ENCODE measurements at regions not wholly inside any gene's neighbourhood (a gene's known extent, or its start where the extent isn't known, plus 50 kb on each side); places are given as distances from the start of the nearest gene placed in this dataset.

GRCh38 chr7:112996331-112996871 is 90.2 kb downstream of the GPR85 start:
- Histone ChIP-seq H3K4ac (ENCODE audit: low read depth, low read length) (no peak overlapping the region), H3K23ac (ENCODE audit: low read length) (no peak overlapping the region), H3K56ac (ENCODE audit: low read length) (no peak overlapping the region), H3K27ac (ENCODE audit: low read depth, low read length) (no peak overlapping the region), H3K18ac (ENCODE audit: low read length) (no peak overlapping the region), H4K5ac (ENCODE audit: low read length) (no peak overlapping the region), H3K9ac (ENCODE audit: low read length) (no peak overlapping the region), H3K79me1 (ENCODE audit: low read length) (no peaks in the 10 kb centered on the region), H2BK120ac (ENCODE audit: low read depth, low read length) (no peak overlapping the region), H2BK5ac (ENCODE audit: low read length) (no peak overlapping the region), H3K79me2 (ENCODE audit: control insufficient read depth, insufficient read depth, low read length) (no peaks in the 10 kb centered on the region), H2BK15ac (replicated peaks; ENCODE audit: low read depth) (no peak overlapping the region), H3K4me3 (ENCODE audit: low read length) (no peak overlapping the region), H3K36me3 (ENCODE audit: control insufficient read depth, insufficient read depth, low read length) (no peaks in the 10 kb centered on the region), H3K4me2 (ENCODE audit: low read length) (no peak overlapping the region), H2AK5ac (ENCODE audit: low read length) (no peak overlapping the region), H4K8ac (ENCODE audit: low read depth, low read length) (no peak overlapping the region), H3K4me1 (ENCODE audit: control insufficient read depth, low read depth, low read length) (no peaks in the 10 kb centered on the region), H3K27me3 (ENCODE audit: insufficient read depth, low read length, poor library complexity) (no peaks in the 10 kb centered on the region)
- no CpG with 5 or more reads among the region's 2 CpGs for WGBS (ENCODE audit: extremely low coverage, insufficient coverage, low lambda C conversion rate)
- DNase-seq = no peak

- no peaks in the 10 kb centered on the region for H3K79me1 ChIP-seq (ENCODE audit: low read length)
- no peaks in the 10 kb centered on the region for H3K27me3 ChIP-seq (ENCODE audit: insufficient read depth, low read length, poor library complexity)
- no peak overlapping the region for H3K9ac ChIP-seq (ENCODE audit: low read length)
- H3K4me3 ChIP-seq (ENCODE audit: low read length) = no peak overlapping the region
- H2BK5ac ChIP-seq (ENCODE audit: low read length) = no peak overlapping the region
- H2BK15ac ChIP-seq (replicated peaks; ENCODE audit: low read depth) = no peak overlapping the region
- no CpG with 5 or more reads among the region's 3 CpGs for WGBS (ENCODE audit: extremely low coverage, insufficient coverage, low lambda C conversion rate)
- H3K23ac ChIP-seq (ENCODE audit: low read length) = no peak overlapping the region
- H4K5ac ChIP-seq (ENCODE audit: low read length) = no peak overlapping the region
- H3K27ac ChIP-seq (ENCODE audit: low read depth, low read length) = no peak overlapping the region
- H3K4me2 ChIP-seq (ENCODE audit: low read length) = no peak overlapping the region
- H3K4me1 ChIP-seq (ENCODE audit: control insufficient read depth, low read depth, low read length) = no peaks in the 10 kb centered on the region
- H3K56ac ChIP-seq (ENCODE audit: low read length) = no peak overlapping the region
- peak; percentile 80 for DNase-seq
- no peak overlapping the region for H3K18ac ChIP-seq (ENCODE audit: low read length)
- H2AK5ac ChIP-seq (ENCODE audit: low read length) = no peak overlapping the region
- no peaks in the 10 kb centered on the region for H3K79me2 ChIP-seq (ENCODE audit: control insufficient read depth, insufficient read depth, low read length)
- H3K36me3 ChIP-seq (ENCODE audit: control insufficient read depth, insufficient read depth, low read length) = no peaks in the 10 kb centered on the region
- no peak overlapping the region for H2BK120ac ChIP-seq (ENCODE audit: low read depth, low read length)
- no peak overlapping the region for H3K4ac ChIP-seq (ENCODE audit: low read depth, low read length)
- no peak overlapping the region for H4K8ac ChIP-seq (ENCODE audit: low read depth, low read length)
These were observed 91.4 kb downstream of the GPR85 start for GRCh38 chr7:112995059-112995824.

GRCh38 chr7:112994656-112995055 is 92.0 kb downstream of the GPR85 start:
- Histone ChIP-seq H2AK5ac (ENCODE audit: low read length) (no peak overlapping the region), H3K27ac (ENCODE audit: low read depth, low read length) (no peak overlapping the region), H3K27me3 (ENCODE audit: insufficient read depth, low read length, poor library complexity) (no peaks in the 10 kb centered on the region), H3K4ac (ENCODE audit: low read depth, low read length) (no peak overlapping the region), H2BK120ac (ENCODE audit: low read depth, low read length) (no peak overlapping the region), H4K8ac (ENCODE audit: low read depth, low read length) (no peak overlapping the region), H3K23ac (ENCODE audit: low read length) (no peak overlapping the region), H4K5ac (ENCODE audit: low read length) (no peak overlapping the region), H3K4me2 (ENCODE audit: low read length) (no peak overlapping the region), H2BK5ac (ENCODE audit: low read length) (no peak overlapping the region), H3K56ac (ENCODE audit: low read length) (no peak overlapping the region), H3K4me1 (ENCODE audit: control insufficient read depth, low read depth, low read length) (no peaks in the 10 kb centered on the region), H3K79me2 (ENCODE audit: control insufficient read depth, insufficient read depth, low read length) (no peaks in the 10 kb centered on the region), H3K36me3 (ENCODE audit: control insufficient read depth, insufficient read depth, low read length) (no peaks in the 10 kb centered on the region), H3K9ac (ENCODE audit: low read length) (no peak overlapping the region), H3K4me3 (ENCODE audit: low read length) (no peak overlapping the region), H3K79me1 (ENCODE audit: low read length) (no peaks in the 10 kb centered on the region), H3K18ac (ENCODE audit: low read length) (no peak overlapping the region), H2BK15ac (replicated peaks; ENCODE audit: low read depth) (no peak overlapping the region)
- no peak for DNase-seq
- WGBS (ENCODE audit: extremely low coverage, insufficient coverage, low lambda C conversion rate) = no CpG with 5 or more reads among the region's 3 CpGs

- H3K4me2 ChIP-seq (ENCODE audit: low read length) = no peak overlapping the region
- no peak overlapping the region for H3K18ac ChIP-seq (ENCODE audit: low read length)
- H3K4me3 ChIP-seq (ENCODE audit: low read length) = no peak overlapping the region
- no peak overlapping the region for H4K8ac ChIP-seq (ENCODE audit: low read depth, low read length)
- no peak overlapping the region for H3K27ac ChIP-seq (ENCODE audit: low read depth, low read length)
- H3K23ac ChIP-seq (ENCODE audit: low read length) = no peak overlapping the region
- no peak overlapping the region for H3K9ac ChIP-seq (ENCODE audit: low read length)
- no peak overlapping the region for H2AK5ac ChIP-seq (ENCODE audit: low read length)
- H3K79me1 ChIP-seq (ENCODE audit: low read length) = no peaks in the 10 kb centered on the region
- no peak overlapping the region for H3K56ac ChIP-seq (ENCODE audit: low read length)
- no peaks in the 10 kb centered on the region for H3K36me3 ChIP-seq (ENCODE audit: control insufficient read depth, insufficient read depth, low read length)
- no CpG with 5 or more reads among the region's 2 CpGs for whole genome bisulfite sequencing (ENCODE audit: extremely low coverage, insufficient coverage, low lambda C conversion rate)
- DNase-seq = no peak
- H2BK15ac ChIP-seq (replicated peaks; ENCODE audit: low read depth) = no peak overlapping the region
- H2BK120ac ChIP-seq (ENCODE audit: low read depth, low read length) = no peak overlapping the region
- no peaks in the 10 kb centered on the region for H3K4me1 ChIP-seq (ENCODE audit: control insufficient read depth, low read depth, low read length)
- no peak overlapping the region for H3K4ac ChIP-seq (ENCODE audit: low read depth, low read length)
- H3K27me3 ChIP-seq (ENCODE audit: insufficient read depth, low read length, poor library complexity) = no peaks in the 10 kb centered on the region
- no peak overlapping the region for H4K5ac ChIP-seq (ENCODE audit: low read length)
- H3K79me2 ChIP-seq (ENCODE audit: control insufficient read depth, insufficient read depth, low read length) = no peaks in the 10 kb centered on the region
- H2BK5ac ChIP-seq (ENCODE audit: low read length) = no peak overlapping the region
These were observed 96.0 kb downstream of the GPR85 start for GRCh38 chr7:112990624-112991023.

GRCh38 chr7:112989531-112989930 is 97.1 kb downstream of the GPR85 start:
- H3K36me3 ChIP-seq (ENCODE audit: control insufficient read depth, insufficient read depth, low read length) = no peaks in the 10 kb centered on the region
- H3K27ac ChIP-seq (ENCODE audit: low read depth, low read length) = no peak overlapping the region
- no peak overlapping the region for H4K8ac ChIP-seq (ENCODE audit: low read depth, low read length)
- H3K23ac ChIP-seq (ENCODE audit: low read length) = no peak overlapping the region
- H2AK5ac ChIP-seq (ENCODE audit: low read length) = no peak overlapping the region
- no peak overlapping the region for H3K56ac ChIP-seq (ENCODE audit: low read length)
- H3K4me3 ChIP-seq (ENCODE audit: low read length) = no peak overlapping the region
- no peaks in the 10 kb centered on the region for H3K79me1 ChIP-seq (ENCODE audit: low read length)
- no peak for DNase-seq
- no peaks in the 10 kb centered on the region for H3K4me1 ChIP-seq (ENCODE audit: control insufficient read depth, low read depth, low read length)
- H3K4ac ChIP-seq (ENCODE audit: low read depth, low read length) = no peak overlapping the region
- no peak overlapping the region for H3K9ac ChIP-seq (ENCODE audit: low read length)
- H2BK5ac ChIP-seq (ENCODE audit: low read length) = no peak overlapping the region
- no peaks in the 10 kb centered on the region for H3K79me2 ChIP-seq (ENCODE audit: control insufficient read depth, insufficient read depth, low read length)
- no peak overlapping the region for H4K5ac ChIP-seq (ENCODE audit: low read length)
- no peaks in the 10 kb centered on the region for H3K27me3 ChIP-seq (ENCODE audit: insufficient read depth, low read length, poor library complexity)
- no peak overlapping the region for H3K18ac ChIP-seq (ENCODE audit: low read length)
- no peak overlapping the region for H3K4me2 ChIP-seq (ENCODE audit: low read length)
- H2BK15ac ChIP-seq (replicated peaks; ENCODE audit: low read depth) = no peak overlapping the region
- H2BK120ac ChIP-seq (ENCODE audit: low read depth, low read length) = no peak overlapping the region

GRCh38 chr7:112987171-112987570 is 99.5 kb downstream of the GPR85 start:
- Histone ChIP-seq H3K27ac (ENCODE audit: low read depth, low read length) (no peak overlapping the region), H2BK120ac (ENCODE audit: low read depth, low read length) (no peak overlapping the region), H4K5ac (ENCODE audit: low read length) (no peak overlapping the region), H3K36me3 (ENCODE audit: control insufficient read depth, insufficient read depth, low read length) (no peaks in the 10 kb centered on the region), H3K56ac (ENCODE audit: low read length) (no peak overlapping the region), H2BK5ac (ENCODE audit: low read length) (no peak overlapping the region), H2AK5ac (ENCODE audit: low read length) (no peak overlapping the region), H3K4ac (ENCODE audit: low read depth, low read length) (no peak overlapping the region), H3K4me3 (ENCODE audit: low read length) (no peak overlapping the region), H3K4me1 (ENCODE audit: control insufficient read depth, low read depth, low read length) (no peaks in the 10 kb centered on the region), H4K8ac (ENCODE audit: low read depth, low read length) (no peak overlapping the region), H3K23ac (ENCODE audit: low read length) (no peak overlapping the region), H3K79me1 (ENCODE audit: low read length) (no peaks in the 10 kb centered on the region), H3K79me2 (ENCODE audit: control insufficient read depth, insufficient read depth, low read length) (no peaks in the 10 kb centered on the region), H3K9ac (ENCODE audit: low read length) (no peak overlapping the region), H3K4me2 (ENCODE audit: low read length) (no peak overlapping the region), H3K18ac (ENCODE audit: low read length) (no peak overlapping the region), H3K27me3 (ENCODE audit: insufficient read depth, low read length, poor library complexity) (no peaks in the 10 kb centered on the region), H2BK15ac (replicated peaks; ENCODE audit: low read depth) (no peak overlapping the region)
- WGBS (ENCODE audit: extremely low coverage, insufficient coverage, low lambda C conversion rate) = no CpG with 5 or more reads among the region's 1 CpG
- DNase-seq = no peak

Measured in mesendoderm (in vitro differentiated cells).